ENCODE measurements at regions not wholly inside any gene's neighbourhood (a gene's known extent, or its start where the extent isn't known, plus 50 kb on each side); places are given as distances from the start of the nearest gene placed in this dataset.

GRCh38 chr10:29962166-29962850 lies 97.1 kb downstream of the JCAD start:
- Histone ChIP-seq H3K4me2 (ENCODE audit: extremely low read depth, insufficient read depth, low read length) (no peak overlapping the region), H3K4me1 (ENCODE audit: control insufficient read depth, extremely low read depth, insufficient read depth, low read length) (peaks cover 4% of the 10 kb centered on the region), H3K9me3 (ENCODE audit: control insufficient read depth, insufficient read depth, low read depth, low read length) (no peaks in the 10 kb centered on the region), H2AFZ (ENCODE audit: low read length) (no peak overlapping the region), H3K9ac (ENCODE audit: insufficient read depth, low read length) (no peak overlapping the region), H3K4me3 (replicated peaks in 1 of 4; ENCODE audit: control extremely low read depth in 1 of 4, insufficient read depth in 1 of 4, low read depth in 3 of 4, low read length in 4 of 4) (no peak overlapping the region), H4K20me1 (ENCODE audit: control insufficient read depth, extremely low read depth, insufficient read depth, low read length) (no peaks in the 10 kb centered on the region), H3K36me3 (ENCODE audit: control insufficient read depth, insufficient read depth, low read length) (no peaks in the 10 kb centered on the region), H3K79me2 (ENCODE audit: control insufficient read depth, insufficient read depth, low read length) (no peaks in the 10 kb centered on the region), H3K27ac (ENCODE audit: insufficient read depth, low read length) (no peak overlapping the region), H3K27me3 (ENCODE audit: control insufficient read depth, insufficient read depth, low read length) (no peaks in the 10 kb centered on the region)
- no peak for DNase-seq (ENCODE audit: low read depth in 2 of 2)
- no peak for TF ChIP-seq EZH2 (IDR thresholded peaks at IDR 0.05; ENCODE audit: low read length, missing control alignments)
- TF ChIP-seq, protein P1, sequence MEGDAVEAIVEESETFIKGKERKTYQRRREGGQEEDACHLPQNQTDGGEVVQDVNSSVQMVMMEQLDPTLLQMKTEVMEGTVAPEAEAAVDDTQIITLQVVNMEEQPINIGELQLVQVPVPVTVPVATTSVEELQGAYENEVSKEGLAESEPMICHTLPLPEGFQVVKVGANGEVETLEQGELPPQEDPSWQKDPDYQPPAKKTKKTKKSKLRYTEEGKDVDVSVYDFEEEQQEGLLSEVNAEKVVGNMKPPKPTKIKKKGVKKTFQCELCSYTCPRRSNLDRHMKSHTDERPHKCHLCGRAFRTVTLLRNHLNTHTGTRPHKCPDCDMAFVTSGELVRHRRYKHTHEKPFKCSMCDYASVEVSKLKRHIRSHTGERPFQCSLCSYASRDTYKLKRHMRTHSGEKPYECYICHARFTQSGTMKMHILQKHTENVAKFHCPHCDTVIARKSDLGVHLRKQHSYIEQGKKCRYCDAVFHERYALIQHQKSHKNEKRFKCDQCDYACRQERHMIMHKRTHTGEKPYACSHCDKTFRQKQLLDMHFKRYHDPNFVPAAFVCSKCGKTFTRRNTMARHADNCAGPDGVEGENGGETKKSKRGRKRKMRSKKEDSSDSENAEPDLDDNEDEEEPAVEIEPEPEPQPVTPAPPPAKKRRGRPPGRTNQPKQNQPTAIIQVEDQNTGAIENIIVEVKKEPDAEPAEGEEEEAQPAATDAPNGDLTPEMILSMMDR (conservative IDR thresholded peaks at IDR 0.05 in 1 of 2, IDR thresholded peaks at IDR 0.05 in 1 of 2; ENCODE audit: low read depth in 1 of 2, low read length in 2 of 2): no peak

DNA sequence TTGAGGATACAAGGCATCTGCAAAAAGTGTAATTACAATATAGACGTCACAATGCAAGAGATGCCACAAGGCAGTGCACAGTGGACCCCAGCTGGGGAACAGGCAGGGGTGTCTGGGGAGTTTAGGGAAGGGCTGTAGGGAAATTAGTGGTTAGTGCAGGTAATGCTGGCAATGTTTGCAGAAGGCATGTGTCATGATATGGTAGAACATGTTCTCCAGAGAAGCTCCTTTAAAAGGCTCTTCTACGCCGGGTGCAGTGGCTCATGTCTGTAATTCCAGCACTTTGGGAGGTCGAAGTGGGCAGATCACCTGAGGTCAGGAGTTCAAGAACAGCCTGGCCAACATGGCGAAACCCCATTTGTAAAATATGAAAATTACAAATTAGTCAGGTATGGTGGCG lies 98.0 kb downstream of the JCAD start:
- no peaks in the 10 kb centered on the region for H3K9me3 ChIP-seq (ENCODE audit: control insufficient read depth, insufficient read depth, low read depth, low read length)
- no peak for DNase-seq (ENCODE audit: low read depth in 2 of 2)

DNA sequence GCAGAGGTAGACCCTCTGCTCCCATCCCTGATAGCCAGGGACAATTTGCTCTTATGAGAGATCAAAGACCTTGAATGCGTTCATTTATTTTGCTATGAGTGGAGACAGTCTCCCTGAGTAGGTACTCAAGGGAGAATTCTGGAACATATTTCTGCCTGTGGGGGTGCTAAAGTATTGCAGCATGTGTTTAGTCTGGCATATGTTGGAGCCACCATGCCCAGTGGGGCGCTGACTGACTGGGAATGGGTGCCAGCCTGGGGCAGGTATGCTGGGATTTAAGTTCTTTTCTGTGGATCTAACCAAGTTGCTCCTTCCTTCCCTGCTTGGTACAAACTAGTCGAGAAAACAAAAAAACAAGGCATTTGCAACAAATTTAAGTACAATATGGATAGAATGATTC lies 99.1 kb downstream of the JCAD start:
- Histone ChIP-seq H2AFZ (ENCODE audit: low read length) (no peak overlapping the region), H4K20me1 (ENCODE audit: control insufficient read depth, extremely low read depth, insufficient read depth, low read length) (no peaks in the 10 kb centered on the region), H3K79me2 (ENCODE audit: control insufficient read depth, insufficient read depth, low read length) (no peaks in the 10 kb centered on the region), H3K9ac (ENCODE audit: insufficient read depth, low read length) (no peak overlapping the region), H3K4me1 (ENCODE audit: control insufficient read depth, extremely low read depth, insufficient read depth, low read length) (peaks cover 4% of the 10 kb centered on the region), H3K27ac (ENCODE audit: insufficient read depth, low read length) (no peak overlapping the region), H3K4me3 (replicated peaks in 1 of 4; ENCODE audit: control extremely low read depth in 1 of 4, insufficient read depth in 1 of 4, low read depth in 3 of 4, low read length in 4 of 4) (no peak overlapping the region), H3K9me3 (ENCODE audit: control insufficient read depth, insufficient read depth, low read depth, low read length) (no peaks in the 10 kb centered on the region), H3K4me2 (ENCODE audit: extremely low read depth, insufficient read depth, low read length) (no peak overlapping the region), H3K36me3 (ENCODE audit: control insufficient read depth, insufficient read depth, low read length) (no peaks in the 10 kb centered on the region), H3K27me3 (ENCODE audit: control insufficient read depth, insufficient read depth, low read length) (no peaks in the 10 kb centered on the region)
- DNase-seq (ENCODE audit: low read depth in 2 of 2): no peak
- TF ChIP-seq EZH2 (IDR thresholded peaks at IDR 0.05; ENCODE audit: low read length, missing control alignments): no peak
- TF ChIP-seq, protein P1 (conservative IDR thresholded peaks at IDR 0.05 in 1 of 2, IDR thresholded peaks at IDR 0.05 in 1 of 2; ENCODE audit: low read depth in 1 of 2, low read length in 2 of 2): no peak

More for the DNA sequence above, 98.0 kb downstream of the JCAD start:
- no peak overlapping the region for H3K9ac ChIP-seq (ENCODE audit: insufficient read depth, low read length)
- no peak overlapping the region for H3K4me3 ChIP-seq (replicated peaks in 1 of 4; ENCODE audit: control extremely low read depth in 1 of 4, insufficient read depth in 1 of 4, low read depth in 3 of 4, low read length in 4 of 4)
- H3K79me2 ChIP-seq (ENCODE audit: control insufficient read depth, insufficient read depth, low read length): no peaks in the 10 kb centered on the region
- H4K20me1 ChIP-seq (ENCODE audit: control insufficient read depth, extremely low read depth, insufficient read depth, low read length): no peaks in the 10 kb centered on the region
- H3K36me3 ChIP-seq (ENCODE audit: control insufficient read depth, insufficient read depth, low read length): no peaks in the 10 kb centered on the region
- H2AFZ ChIP-seq (ENCODE audit: low read length): no peak overlapping the region
- TF ChIP-seq, protein P1 (conservative IDR thresholded peaks at IDR 0.05 in 1 of 2, IDR thresholded peaks at IDR 0.05 in 1 of 2; ENCODE audit: low read depth in 1 of 2, low read length in 2 of 2): no peak
- TF ChIP-seq EZH2 (IDR thresholded peaks at IDR 0.05; ENCODE audit: low read length, missing control alignments): no peak
- no peak overlapping the region for H3K4me2 ChIP-seq (ENCODE audit: extremely low read depth, insufficient read depth, low read length)
- H3K27me3 ChIP-seq (ENCODE audit: control insufficient read depth, insufficient read depth, low read length): no peaks in the 10 kb centered on the region
- H3K27ac ChIP-seq (ENCODE audit: insufficient read depth, low read length): no peak overlapping the region
- H3K4me1 ChIP-seq (ENCODE audit: control insufficient read depth, extremely low read depth, insufficient read depth, low read length): peaks cover 4% of the 10 kb centered on the region

All from fibroblast of lung (primary cell).